ENCODE measurements at regions not wholly inside any gene's neighbourhood (a gene's known extent, or its start where the extent isn't known, plus 50 kb on each side); places are given as distances from the start of the nearest gene placed in this dataset.

GRCh38 chr5:125186911-125187375, 440.5 kb upstream of the ZNF608 start:
- Mint-ChIP-seq H3K4me1 (ENCODE audit: low read depth) (no peaks in the 10 kb centered on the region), H3K9me3 (no peaks in the 10 kb centered on the region), H3K27me3 (ENCODE audit: low read depth) (no peaks in the 10 kb centered on the region), H3K27ac (no peak overlapping the region), H3K36me3 (ENCODE audit: low read depth) (no peaks in the 10 kb centered on the region), H3K4me3 (ENCODE audit: low read depth) (no peak overlapping the region)
- DNase-seq (ENCODE audit: low spot score): no peak
- intact Hi-C loops (cut with micrococcal nuclease): no loop called here

GRCh38 chr5:125189531-125189941, 443.1 kb upstream of the ZNF608 start:
- intact Hi-C loops (cut with micrococcal nuclease): no loop called here
- no peak overlapping the region for H3K27ac Mint-ChIP-seq
- no peaks in the 10 kb centered on the region for H3K36me3 Mint-ChIP-seq (ENCODE audit: low read depth)
- no peak overlapping the region for H3K4me3 Mint-ChIP-seq (ENCODE audit: low read depth)
- DNase-seq (ENCODE audit: low spot score): no peak
- H3K4me1 Mint-ChIP-seq (ENCODE audit: low read depth): no peaks in the 10 kb centered on the region
- H3K27me3 Mint-ChIP-seq (ENCODE audit: low read depth): no peaks in the 10 kb centered on the region
- H3K9me3 Mint-ChIP-seq: no peaks in the 10 kb centered on the region

GRCh38 chr5:125190232-125191087, 444.0 kb upstream of the ZNF608 start:
- no peak overlapping the region for H3K27ac Mint-ChIP-seq
- H3K36me3 Mint-ChIP-seq (ENCODE audit: low read depth): no peaks in the 10 kb centered on the region
- H3K9me3 Mint-ChIP-seq: no peaks in the 10 kb centered on the region
- no peaks in the 10 kb centered on the region for H3K4me1 Mint-ChIP-seq (ENCODE audit: low read depth)
- no peaks in the 10 kb centered on the region for H3K27me3 Mint-ChIP-seq (ENCODE audit: low read depth)
- no peak overlapping the region for H3K4me3 Mint-ChIP-seq (ENCODE audit: low read depth)
- intact Hi-C loops (cut with micrococcal nuclease): no loop called here
- no peak for DNase-seq (ENCODE audit: low spot score)

GRCh38 chr5:125194883-125195282, 448.4 kb upstream of the ZNF608 start:
- H3K36me3 Mint-ChIP-seq (ENCODE audit: low read depth): no peaks in the 10 kb centered on the region
- H3K4me1 Mint-ChIP-seq (ENCODE audit: low read depth): no peaks in the 10 kb centered on the region
- H3K27me3 Mint-ChIP-seq (ENCODE audit: low read depth): no peaks in the 10 kb centered on the region
- no peaks in the 10 kb centered on the region for H3K9me3 Mint-ChIP-seq
- no peak for DNase-seq (ENCODE audit: low spot score)
- H3K27ac Mint-ChIP-seq: no peak overlapping the region
- intact Hi-C loops (cut with micrococcal nuclease): no loop called here
- no peak overlapping the region for H3K4me3 Mint-ChIP-seq (ENCODE audit: low read depth)

GRCh38 chr5:125196481-125197111, 450.2 kb upstream of the ZNF608 start:
- Mint-ChIP-seq H3K9me3 (no peaks in the 10 kb centered on the region), H3K27me3 (ENCODE audit: low read depth) (no peaks in the 10 kb centered on the region), H3K27ac (no peak overlapping the region), H3K4me3 (ENCODE audit: low read depth) (no peak overlapping the region), H3K36me3 (ENCODE audit: low read depth) (no peaks in the 10 kb centered on the region), H3K4me1 (ENCODE audit: low read depth) (no peaks in the 10 kb centered on the region)
- intact Hi-C loops (cut with micrococcal nuclease): no loop called here
- DNase-seq (ENCODE audit: low spot score): no peak

GRCh38 chr5:125197321-125197720, 450.9 kb upstream of the ZNF608 start:
- no peaks in the 10 kb centered on the region for H3K27me3 Mint-ChIP-seq (ENCODE audit: low read depth)
- no peaks in the 10 kb centered on the region for H3K4me1 Mint-ChIP-seq (ENCODE audit: low read depth)
- H3K4me3 Mint-ChIP-seq (ENCODE audit: low read depth): no peak overlapping the region
- intact Hi-C loops (cut with micrococcal nuclease): no loop called here
- no peak overlapping the region for H3K27ac Mint-ChIP-seq
- no peaks in the 10 kb centered on the region for H3K36me3 Mint-ChIP-seq (ENCODE audit: low read depth)
- no peaks in the 10 kb centered on the region for H3K9me3 Mint-ChIP-seq
- DNase-seq (ENCODE audit: low spot score): no peak

- no peaks in the 10 kb centered on the region for H3K9me3 Mint-ChIP-seq
- H3K36me3 Mint-ChIP-seq (ENCODE audit: low read depth): no peaks in the 10 kb centered on the region
- intact Hi-C loops (cut with micrococcal nuclease): no loop called here
- H3K27ac Mint-ChIP-seq: no peak overlapping the region
- H3K4me1 Mint-ChIP-seq (ENCODE audit: low read depth): no peaks in the 10 kb centered on the region
- no peaks in the 10 kb centered on the region for H3K27me3 Mint-ChIP-seq (ENCODE audit: low read depth)
- H3K4me3 Mint-ChIP-seq (ENCODE audit: low read depth): no peak overlapping the region
- DNase-seq (ENCODE audit: low spot score): no peak
These were observed 452.0 kb upstream of the ZNF608 start for GRCh38 chr5:125198270-125198974.

- Mint-ChIP-seq H3K36me3 (ENCODE audit: low read depth) (no peaks in the 10 kb centered on the region), H3K4me3 (ENCODE audit: low read depth) (no peak overlapping the region), H3K27ac (no peak overlapping the region), H3K27me3 (ENCODE audit: low read depth) (no peaks in the 10 kb centered on the region), H3K9me3 (no peaks in the 10 kb centered on the region), H3K4me1 (ENCODE audit: low read depth) (no peaks in the 10 kb centered on the region)
- intact Hi-C loops (cut with micrococcal nuclease): no loop called here
- DNase-seq (ENCODE audit: low spot score): no peak
These were observed 452.9 kb upstream of the ZNF608 start for GRCh38 chr5:125199373-125199772.

GRCh38 chr5:125199968-125200865, 453.8 kb upstream of the ZNF608 start:
- H3K9me3 Mint-ChIP-seq: no peaks in the 10 kb centered on the region
- no peak overlapping the region for H3K27ac Mint-ChIP-seq
- DNase-seq (ENCODE audit: low spot score): no peak
- intact Hi-C loops (cut with micrococcal nuclease): no loop called here
- H3K36me3 Mint-ChIP-seq (ENCODE audit: low read depth): no peaks in the 10 kb centered on the region
- no peaks in the 10 kb centered on the region for H3K27me3 Mint-ChIP-seq (ENCODE audit: low read depth)
- H3K4me3 Mint-ChIP-seq (ENCODE audit: low read depth): no peak overlapping the region
- H3K4me1 Mint-ChIP-seq (ENCODE audit: low read depth): no peaks in the 10 kb centered on the region

GRCh38 chr5:125200866-125201373, 454.5 kb upstream of the ZNF608 start:
- Mint-ChIP-seq H3K9me3 (no peaks in the 10 kb centered on the region), H3K27ac (no peak overlapping the region), H3K27me3 (ENCODE audit: low read depth) (no peaks in the 10 kb centered on the region), H3K4me3 (ENCODE audit: low read depth) (no peak overlapping the region), H3K36me3 (ENCODE audit: low read depth) (no peaks in the 10 kb centered on the region), H3K4me1 (ENCODE audit: low read depth) (no peaks in the 10 kb centered on the region)
- intact Hi-C loops (cut with micrococcal nuclease): no loop called here
- no peak for DNase-seq (ENCODE audit: low spot score)

- no peak for DNase-seq (ENCODE audit: low spot score)
- Mint-ChIP-seq H3K27me3 (ENCODE audit: low read depth) (no peaks in the 10 kb centered on the region), H3K36me3 (ENCODE audit: low read depth) (no peaks in the 10 kb centered on the region), H3K27ac (no peak overlapping the region), H3K4me3 (ENCODE audit: low read depth) (no peak overlapping the region), H3K9me3 (no peaks in the 10 kb centered on the region), H3K4me1 (ENCODE audit: low read depth) (no peaks in the 10 kb centered on the region)
- intact Hi-C loops (cut with micrococcal nuclease): no loop called here
These were observed 455.1 kb upstream of the ZNF608 start for GRCh38 chr5:125201446-125202052.

- DNase-seq (ENCODE audit: low spot score): no peak
- intact Hi-C loops (cut with micrococcal nuclease): no loop called here
- Mint-ChIP-seq H3K27ac (no peak overlapping the region), H3K9me3 (no peaks in the 10 kb centered on the region), H3K36me3 (ENCODE audit: low read depth) (no peaks in the 10 kb centered on the region), H3K4me3 (ENCODE audit: low read depth) (no peak overlapping the region), H3K27me3 (ENCODE audit: low read depth) (no peaks in the 10 kb centered on the region), H3K4me1 (ENCODE audit: low read depth) (no peaks in the 10 kb centered on the region)
These were observed 455.9 kb upstream of the ZNF608 start for GRCh38 chr5:125202353-125202752.

Measured in activated T-helper 2 cell treated with anti-CD3 and anti-CD28 coated beads, Interferon-gamma antibody, Interleukin-2, Interleukin-4, amounts not matched to agents 10 μg/mL and 5 μg/mL and 100 μg/mL, durations not matched to agents 14 hours and 24 hours and 36 hours (primary cell).